T-helper 22 cell (primary cell): ENCODE measurements at regions not wholly inside any gene's neighbourhood (a gene's known extent, or its start where the extent isn't known, plus 50 kb on each side); places are given as distances from the start of the nearest gene placed in this dataset.

Experiments used
- DNase-seq: peaks from one replicate; pipeline ENCODE4 v3.0.0-alpha.2; 2020; ENCODE audit warnings: low read depth

- no peak for DNase-seq
These were observed 57.0 kb downstream of the PHLDA1 start for GRCh38 chr12:75974323-75975187.

GRCh38 chr12:75971253-75971652 is 60.3 kb downstream of the PHLDA1 start:
- no peak for DNase-seq

GRCh38 chr12:75970310-75970709 is 61.3 kb downstream of the PHLDA1 start:
- no peak for DNase-seq

GRCh38 chr12:75969768-75970167 is 61.8 kb downstream of the PHLDA1 start:
- DNase-seq = no peak

GRCh38 chr12:75965661-75966060 is 65.9 kb downstream of the PHLDA1 start:
- DNase-seq = no peak

- no peak for DNase-seq
These were observed 67.4 kb downstream of the PHLDA1 start for GRCh38 chr12:75964150-75964549.

- no peak for DNase-seq
These were observed 69.7 kb downstream of the PHLDA1 start for GRCh38 chr12:75961878-75962277.

- DNase-seq = no peak
These were observed 70.5 kb downstream of the PHLDA1 start for GRCh38 chr12:75960954-75961661.

- no peak for DNase-seq
These were observed 71.3 kb downstream of the PHLDA1 start for GRCh38 chr12:75960086-75960910.

- DNase-seq = no peak
These were observed 72.1 kb downstream of the PHLDA1 start for GRCh38 chr12:75959506-75959905.

- no peak for DNase-seq
These were observed 72.5 kb downstream of the PHLDA1 start for GRCh38 chr12:75959060-75959459.

GRCh38 chr12:75955251-75955650 is 76.3 kb downstream of the PHLDA1 start:
- no peak for DNase-seq

- no peak for DNase-seq
These were observed 76.8 kb downstream of the PHLDA1 start for GRCh38 chr12:75954749-75955148.

- no peak for DNase-seq
These were observed 77.5 kb downstream of the PHLDA1 start for GRCh38 chr12:75954041-75954440.

GRCh38 chr12:75953312-75953906 is 78.2 kb downstream of the PHLDA1 start:
- no peak for DNase-seq

GRCh38 chr12:75951399-75952278 is 79.9 kb downstream of the PHLDA1 start:
- no peak for DNase-seq

- DNase-seq = no peak
These were observed 84.3 kb downstream of the PHLDA1 start for GRCh38 chr12:75947156-75947723.

- DNase-seq = no peak
These were observed 86.0 kb downstream of the PHLDA1 start for GRCh38 chr12:75945581-75945980.

GRCh38 chr12:75944905-75945432 is 86.6 kb downstream of the PHLDA1 start:
- DNase-seq = no peak

GRCh38 chr12:75944097-75944904 is 87.3 kb downstream of the PHLDA1 start:
- no peak for DNase-seq
